ENCODE measurements at regions not wholly inside any gene's neighbourhood (a gene's known extent, or its start where the extent isn't known, plus 50 kb on each side); places are given as distances from the start of the nearest gene placed in this dataset.

DNA sequence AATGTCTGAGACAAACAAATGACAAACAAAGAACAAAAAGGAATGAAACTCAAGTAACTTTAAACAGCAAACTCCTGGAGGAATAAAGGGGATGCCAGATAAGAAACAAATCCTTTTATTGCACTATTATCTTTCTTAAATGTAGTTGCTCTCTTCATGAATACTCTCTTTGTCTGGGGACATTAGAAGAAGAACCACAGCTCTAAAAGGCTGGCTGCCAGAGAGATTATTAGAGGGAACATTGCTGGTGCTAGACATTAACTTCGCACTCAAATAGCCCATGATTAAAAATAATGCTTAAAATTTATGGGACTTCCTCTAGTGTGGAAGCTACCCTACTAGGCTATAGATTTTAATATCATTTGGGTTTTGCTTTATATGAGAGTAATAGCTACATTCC is 1330.4 kb downstream of the XPNPEP1 start:
- TF ChIP-seq, protein P1, sequence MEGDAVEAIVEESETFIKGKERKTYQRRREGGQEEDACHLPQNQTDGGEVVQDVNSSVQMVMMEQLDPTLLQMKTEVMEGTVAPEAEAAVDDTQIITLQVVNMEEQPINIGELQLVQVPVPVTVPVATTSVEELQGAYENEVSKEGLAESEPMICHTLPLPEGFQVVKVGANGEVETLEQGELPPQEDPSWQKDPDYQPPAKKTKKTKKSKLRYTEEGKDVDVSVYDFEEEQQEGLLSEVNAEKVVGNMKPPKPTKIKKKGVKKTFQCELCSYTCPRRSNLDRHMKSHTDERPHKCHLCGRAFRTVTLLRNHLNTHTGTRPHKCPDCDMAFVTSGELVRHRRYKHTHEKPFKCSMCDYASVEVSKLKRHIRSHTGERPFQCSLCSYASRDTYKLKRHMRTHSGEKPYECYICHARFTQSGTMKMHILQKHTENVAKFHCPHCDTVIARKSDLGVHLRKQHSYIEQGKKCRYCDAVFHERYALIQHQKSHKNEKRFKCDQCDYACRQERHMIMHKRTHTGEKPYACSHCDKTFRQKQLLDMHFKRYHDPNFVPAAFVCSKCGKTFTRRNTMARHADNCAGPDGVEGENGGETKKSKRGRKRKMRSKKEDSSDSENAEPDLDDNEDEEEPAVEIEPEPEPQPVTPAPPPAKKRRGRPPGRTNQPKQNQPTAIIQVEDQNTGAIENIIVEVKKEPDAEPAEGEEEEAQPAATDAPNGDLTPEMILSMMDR (IDR thresholded peaks at IDR 0.05; ENCODE audit: insufficient read depth, low read length, poor library complexity, severe bottlenecking), result no peak
- Histone ChIP-seq H3K27me3 (replicated peaks; ENCODE audit: control insufficient read depth, insufficient read depth, low read length) (no peaks in the 10 kb centered on the region), H3K36me3 (ENCODE audit: control insufficient read depth, insufficient read depth, low read length) (no peaks in the 10 kb centered on the region), H3K4me3 (replicated peaks; ENCODE audit: low read depth, low read length) (no peak overlapping the region)
- no peak for DNase-seq (ENCODE audit: extremely low read depth, insufficient read length)

DNA sequence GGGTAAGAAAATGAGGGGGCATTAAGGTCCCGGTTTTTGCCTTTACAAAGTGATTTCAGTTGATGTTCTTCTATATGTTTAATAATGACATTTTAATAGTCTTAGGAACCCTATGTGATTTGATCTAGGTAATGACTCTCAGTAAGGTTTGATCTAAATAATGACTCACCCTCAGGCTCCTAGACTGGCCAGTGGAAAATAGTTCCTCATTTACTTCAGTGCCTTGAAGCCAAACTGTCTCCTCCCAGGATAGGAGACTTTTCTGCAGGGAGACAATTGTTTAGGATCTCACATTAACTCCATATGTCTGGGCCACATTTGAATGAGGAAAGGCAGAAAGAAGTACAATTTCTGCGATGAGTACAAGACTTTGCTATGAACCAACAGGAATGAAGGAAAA is 1331.9 kb downstream of the XPNPEP1 start:
- no peak for DNase-seq (ENCODE audit: extremely low read depth, insufficient read length)
- H3K36me3 ChIP-seq (ENCODE audit: control insufficient read depth, insufficient read depth, low read length), result no peaks in the 10 kb centered on the region
- no peaks in the 10 kb centered on the region for H3K27me3 ChIP-seq (replicated peaks; ENCODE audit: control insufficient read depth, insufficient read depth, low read length)
- TF ChIP-seq, protein P1 (IDR thresholded peaks at IDR 0.05; ENCODE audit: insufficient read depth, low read length, poor library complexity, severe bottlenecking), result no peak
- no peak overlapping the region for H3K4me3 ChIP-seq (replicated peaks; ENCODE audit: low read depth, low read length)

DNA sequence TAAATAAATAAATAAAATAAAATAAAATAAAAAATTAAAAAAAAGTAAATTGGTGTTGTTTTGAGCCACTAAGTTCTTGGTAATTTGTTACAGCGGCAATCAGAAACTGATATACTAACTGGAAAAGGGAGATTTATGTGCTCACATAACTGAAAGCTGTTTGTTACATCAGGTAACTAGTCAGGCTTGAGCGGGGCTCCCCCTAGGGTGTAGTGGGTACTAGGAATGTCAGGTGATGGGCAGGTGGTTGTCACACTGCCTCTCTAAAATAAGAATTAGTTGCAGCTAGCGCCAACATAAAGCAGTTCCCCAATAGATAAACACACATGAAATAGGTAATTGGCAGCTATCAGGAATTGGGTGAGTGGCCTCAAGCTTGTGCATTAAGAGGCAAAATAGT is 1336.9 kb downstream of the XPNPEP1 start:
- Histone ChIP-seq H3K4me3 (replicated peaks; ENCODE audit: low read depth, low read length) (no peak overlapping the region), H3K27me3 (replicated peaks; ENCODE audit: control insufficient read depth, insufficient read depth, low read length) (no peaks in the 10 kb centered on the region), H3K36me3 (ENCODE audit: control insufficient read depth, insufficient read depth, low read length) (no peaks in the 10 kb centered on the region)
- TF ChIP-seq, protein P1 (IDR thresholded peaks at IDR 0.05; ENCODE audit: insufficient read depth, low read length, poor library complexity, severe bottlenecking), result no peak
- DNase-seq (ENCODE audit: extremely low read depth, insufficient read length), result no peak

DNA sequence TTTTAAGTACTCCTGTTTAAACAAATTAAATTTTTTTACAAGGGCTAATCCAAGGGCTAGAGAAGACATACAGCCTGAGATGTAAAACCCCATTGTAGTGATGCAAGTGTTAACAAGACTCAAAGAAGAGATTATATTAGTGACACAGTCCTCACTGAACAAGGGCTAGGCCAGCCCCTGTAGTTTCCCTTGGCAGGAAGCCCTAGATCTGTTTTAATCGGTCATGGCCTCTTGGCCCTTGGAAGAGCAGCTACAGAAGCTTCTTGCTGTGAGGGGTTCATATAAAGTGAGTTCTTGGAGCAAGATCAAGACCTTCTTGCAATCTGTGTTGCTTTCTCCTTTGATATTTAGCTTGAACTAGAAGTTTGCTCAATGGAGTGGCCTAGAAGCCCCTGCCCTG is 1339.4 kb downstream of the XPNPEP1 start:
- no peak for DNase-seq (ENCODE audit: extremely low read depth, insufficient read length)
- Histone ChIP-seq H3K36me3 (ENCODE audit: control insufficient read depth, insufficient read depth, low read length) (no peaks in the 10 kb centered on the region), H3K4me3 (replicated peaks; ENCODE audit: low read depth, low read length) (no peak overlapping the region), H3K27me3 (replicated peaks; ENCODE audit: control insufficient read depth, insufficient read depth, low read length) (no peaks in the 10 kb centered on the region)
- TF ChIP-seq, protein P1 (IDR thresholded peaks at IDR 0.05; ENCODE audit: insufficient read depth, low read length, poor library complexity, severe bottlenecking), result no peak

DNA sequence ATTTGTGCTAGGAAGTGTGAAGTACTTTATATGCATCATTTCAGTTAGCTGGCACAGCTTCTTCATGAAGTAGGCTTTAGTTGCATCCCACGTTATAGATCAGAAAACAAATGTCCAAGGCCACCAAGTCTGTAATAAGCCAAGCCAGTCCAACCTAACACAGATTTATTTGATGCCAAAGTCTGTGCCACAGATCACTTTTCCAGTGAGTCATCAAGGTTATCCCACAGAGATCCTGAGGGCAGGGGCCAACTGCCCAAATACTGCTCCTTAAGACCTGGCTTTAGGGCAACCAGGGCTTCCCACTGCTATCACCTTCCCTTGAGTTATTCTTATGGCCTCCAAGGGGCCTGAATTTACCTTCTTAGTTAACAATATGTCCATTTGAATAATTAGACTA is 1340.4 kb downstream of the XPNPEP1 start:
- no peaks in the 10 kb centered on the region for H3K36me3 ChIP-seq (ENCODE audit: control insufficient read depth, insufficient read depth, low read length)
- DNase-seq (ENCODE audit: extremely low read depth, insufficient read length), result no peak
- H3K27me3 ChIP-seq (replicated peaks; ENCODE audit: control insufficient read depth, insufficient read depth, low read length), result no peaks in the 10 kb centered on the region
- H3K4me3 ChIP-seq (replicated peaks; ENCODE audit: low read depth, low read length), result no peak overlapping the region
- TF ChIP-seq, protein P1 (IDR thresholded peaks at IDR 0.05; ENCODE audit: insufficient read depth, low read length, poor library complexity, severe bottlenecking), result no peak

DNA sequence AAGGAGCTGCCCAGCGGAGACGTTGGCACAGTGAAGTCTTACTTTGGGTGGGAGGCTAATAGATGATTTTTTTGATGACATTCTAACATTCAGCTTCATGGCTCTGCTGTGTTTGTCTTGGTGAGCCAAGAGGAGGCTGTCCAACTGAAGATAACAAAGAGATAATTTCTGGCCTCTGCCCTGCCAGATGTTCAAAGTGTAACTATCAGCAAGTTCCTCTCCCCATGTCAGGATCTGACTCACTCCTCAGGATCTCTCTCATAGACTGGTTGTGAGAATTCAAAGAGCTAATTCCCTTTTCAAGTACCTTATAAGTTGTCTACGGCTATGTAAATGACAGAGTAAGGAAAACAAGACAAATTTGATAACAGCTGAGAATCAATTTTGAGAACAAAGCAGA is 1340.9 kb downstream of the XPNPEP1 start:
- Histone ChIP-seq H3K36me3 (ENCODE audit: control insufficient read depth, insufficient read depth, low read length) (no peaks in the 10 kb centered on the region), H3K4me3 (replicated peaks; ENCODE audit: low read depth, low read length) (no peak overlapping the region), H3K27me3 (replicated peaks; ENCODE audit: control insufficient read depth, insufficient read depth, low read length) (no peaks in the 10 kb centered on the region)
- TF ChIP-seq, protein P1 (IDR thresholded peaks at IDR 0.05; ENCODE audit: insufficient read depth, low read length, poor library complexity, severe bottlenecking), result no peak
- no peak for DNase-seq (ENCODE audit: extremely low read depth, insufficient read length)

All from GM06990 (cell line).